ENCODE measurements at regions not wholly inside any gene's neighbourhood (a gene's known extent, or its start where the extent isn't known, plus 50 kb on each side); places are given as distances from the start of the nearest gene placed in this dataset.
"Not testable (repeated sequence)": the region's sequence is repeated elsewhere in the genome, so short reads cannot be mapped to it uniquely, and the experiment has no call there.

DNA sequence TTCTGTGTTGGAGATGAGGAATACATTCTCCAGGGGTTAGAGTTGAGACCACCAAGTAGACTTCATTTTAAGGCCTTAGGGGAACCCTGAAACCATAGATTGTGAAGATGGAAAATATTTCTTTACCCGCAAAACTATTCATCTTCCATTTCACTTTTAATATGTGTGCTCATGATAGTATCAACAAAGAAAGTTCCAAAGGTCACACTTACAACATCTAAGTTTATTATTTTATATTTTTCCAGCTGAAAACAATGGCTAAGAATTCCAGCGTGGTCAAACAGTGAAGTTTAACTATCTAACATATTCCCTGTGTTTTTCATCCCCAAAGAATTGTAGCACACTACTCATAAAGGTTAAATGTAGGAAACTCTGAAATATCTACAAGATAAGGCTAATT, 214.5 kb upstream of the GIMD1 start:
- Histone ChIP-seq H3K4me3 (ENCODE audit: low read length) (no peak overlapping the region), H3K36me3 (ENCODE audit: control insufficient read depth, insufficient read depth, low read length) (no peaks in the 10 kb centered on the region), H3K4me1 (ENCODE audit: control insufficient read depth, insufficient read depth, low read length) (no peaks in the 10 kb centered on the region), H3K27ac (ENCODE audit: low read length) (no peak overlapping the region), H3K9me3 (replicated peaks; ENCODE audit: control insufficient read depth, low read depth, low read length) (no peaks in the 10 kb centered on the region), H3K27me3 (ENCODE audit: control insufficient read depth, insufficient read depth, low read length) (no peaks in the 10 kb centered on the region)
- no CpG with 5 or more reads among the region's 2 CpGs for WGBS (ENCODE audit: insufficient coverage)
- no peak for DNase-seq

- Histone ChIP-seq H3K27ac (ENCODE audit: low read length) (no peak overlapping the region), H3K4me3 (ENCODE audit: low read length) (no peak overlapping the region), H3K36me3 (ENCODE audit: control insufficient read depth, insufficient read depth, low read length) (no peaks in the 10 kb centered on the region), H3K27me3 (ENCODE audit: control insufficient read depth, insufficient read depth, low read length) (no peaks in the 10 kb centered on the region), H3K9me3 (replicated peaks; ENCODE audit: control insufficient read depth, low read depth, low read length) (no peaks in the 10 kb centered on the region), H3K4me1 (ENCODE audit: control insufficient read depth, insufficient read depth, low read length) (no peaks in the 10 kb centered on the region)
- DNase-seq, result peak; percentile 60
These were observed 213.5 kb upstream of the GIMD1 start for GRCh38 chr4:106582103-106582502.

GRCh38 chr4:106579236-106579635, 210.7 kb upstream of the GIMD1 start:
- no peaks in the 10 kb centered on the region for H3K4me1 ChIP-seq (ENCODE audit: control insufficient read depth, insufficient read depth, low read length)
- H3K27ac ChIP-seq (ENCODE audit: low read length), result no peak overlapping the region
- no peaks in the 10 kb centered on the region for H3K27me3 ChIP-seq (ENCODE audit: control insufficient read depth, insufficient read depth, low read length)
- no peak overlapping the region for H3K4me3 ChIP-seq (ENCODE audit: low read length)
- DNase-seq, result peak; percentile 63
- no peaks in the 10 kb centered on the region for H3K9me3 ChIP-seq (replicated peaks; ENCODE audit: control insufficient read depth, low read depth, low read length)
- no peaks in the 10 kb centered on the region for H3K36me3 ChIP-seq (ENCODE audit: control insufficient read depth, insufficient read depth, low read length)

- Histone ChIP-seq H3K36me3 (ENCODE audit: control insufficient read depth, insufficient read depth, low read length) (no peaks in the 10 kb centered on the region), H3K9me3 (replicated peaks; ENCODE audit: control insufficient read depth, low read depth, low read length) (no peaks in the 10 kb centered on the region), H3K4me1 (ENCODE audit: control insufficient read depth, insufficient read depth, low read length) (no peaks in the 10 kb centered on the region), H3K27ac (ENCODE audit: low read length) (peak overlapping the region; percentile 76), H3K4me3 (ENCODE audit: low read length) (no peak overlapping the region), H3K27me3 (ENCODE audit: control insufficient read depth, insufficient read depth, low read length) (no peaks in the 10 kb centered on the region)
- WGBS (ENCODE audit: insufficient coverage), result 13% methylated on average over 1 of the region's 7 CpGs
- DNase-seq, result peak; percentile 97
These were observed 200.8 kb upstream of the GIMD1 start for GRCh38 chr4:106569146-106570031.

DNA sequence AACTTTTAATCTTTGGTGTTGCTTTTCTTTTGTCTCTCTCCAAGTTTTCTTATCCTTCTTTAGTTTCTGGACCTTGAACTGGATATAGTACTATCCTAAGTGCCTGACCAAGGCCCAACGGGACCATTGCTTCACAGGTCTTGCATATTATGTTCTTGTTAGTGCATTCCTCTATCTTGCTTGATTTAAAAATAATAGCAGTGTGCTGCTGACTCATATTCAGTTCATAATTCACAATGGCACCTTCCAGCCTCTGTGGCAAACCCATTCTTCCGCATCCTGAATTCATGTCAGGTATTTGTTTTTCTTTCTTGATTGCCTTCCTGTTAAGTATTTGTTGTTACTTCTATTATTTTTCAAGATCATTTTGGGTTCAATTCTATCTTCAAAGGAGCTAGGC, 197.1 kb upstream of the GIMD1 start:
- no CpG with 5 or more reads among the region's 2 CpGs for WGBS (ENCODE audit: insufficient coverage)
- H3K36me3 ChIP-seq (ENCODE audit: control insufficient read depth, insufficient read depth, low read length), result no peaks in the 10 kb centered on the region
- H3K4me3 ChIP-seq (ENCODE audit: low read length), result no peak overlapping the region
- no peak overlapping the region for H3K27ac ChIP-seq (ENCODE audit: low read length)
- DNase-seq, result peak; percentile 35
- no peaks in the 10 kb centered on the region for H3K9me3 ChIP-seq (replicated peaks; ENCODE audit: control insufficient read depth, low read depth, low read length)
- H3K27me3 ChIP-seq (ENCODE audit: control insufficient read depth, insufficient read depth, low read length), result no peaks in the 10 kb centered on the region
- no peaks in the 10 kb centered on the region for H3K4me1 ChIP-seq (ENCODE audit: control insufficient read depth, insufficient read depth, low read length)

DNA sequence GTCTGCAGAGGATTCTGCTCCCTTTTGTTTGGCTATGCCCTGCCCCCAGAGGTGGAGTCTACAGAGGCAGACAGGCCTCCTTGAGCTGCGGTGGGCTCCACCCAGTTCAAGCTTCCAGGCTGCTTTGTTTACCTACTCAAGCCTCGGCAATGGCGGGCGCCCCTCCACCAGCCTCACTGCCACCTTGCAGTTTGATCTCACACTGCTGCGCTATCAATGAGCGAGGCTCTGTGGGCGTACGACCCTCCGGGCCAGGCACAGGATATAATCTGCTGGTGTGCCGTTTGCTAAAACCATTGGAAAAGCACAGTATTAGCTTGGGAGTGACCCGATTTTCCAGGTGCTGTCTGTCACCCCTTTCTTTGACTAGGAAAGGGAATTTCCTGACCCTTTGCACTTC, 195.1 kb upstream of the GIMD1 start:
- H3K27ac ChIP-seq (ENCODE audit: low read length); H3K27me3 ChIP-seq (ENCODE audit: control insufficient read depth, insufficient read depth, low read length); DNase-seq; H3K36me3 ChIP-seq (ENCODE audit: control insufficient read depth, insufficient read depth, low read length); H3K4me1 ChIP-seq (ENCODE audit: control insufficient read depth, insufficient read depth, low read length); H3K9me3 ChIP-seq (replicated peaks; ENCODE audit: control insufficient read depth, low read depth, low read length); H3K4me3 ChIP-seq (ENCODE audit: low read length): not testable (repeated sequence)
- WGBS (ENCODE audit: insufficient coverage), result 96% methylated on average over 10 of the region's 11 CpGs

GRCh38 chr4:106551724-106552123, 183.1 kb upstream of the GIMD1 start:
- H3K27me3 ChIP-seq (ENCODE audit: control insufficient read depth, insufficient read depth, low read length), result no peaks in the 10 kb centered on the region
- no CpG with 5 or more reads among the region's 2 CpGs for WGBS (ENCODE audit: insufficient coverage)
- H3K27ac ChIP-seq (ENCODE audit: low read length), result no peak overlapping the region
- H3K9me3 ChIP-seq (replicated peaks; ENCODE audit: control insufficient read depth, low read depth, low read length), result no peaks in the 10 kb centered on the region
- no peak overlapping the region for H3K4me3 ChIP-seq (ENCODE audit: low read length)
- no peak for DNase-seq
- H3K4me1 ChIP-seq (ENCODE audit: control insufficient read depth, insufficient read depth, low read length), result no peaks in the 10 kb centered on the region
- no peaks in the 10 kb centered on the region for H3K36me3 ChIP-seq (ENCODE audit: control insufficient read depth, insufficient read depth, low read length)

DNA sequence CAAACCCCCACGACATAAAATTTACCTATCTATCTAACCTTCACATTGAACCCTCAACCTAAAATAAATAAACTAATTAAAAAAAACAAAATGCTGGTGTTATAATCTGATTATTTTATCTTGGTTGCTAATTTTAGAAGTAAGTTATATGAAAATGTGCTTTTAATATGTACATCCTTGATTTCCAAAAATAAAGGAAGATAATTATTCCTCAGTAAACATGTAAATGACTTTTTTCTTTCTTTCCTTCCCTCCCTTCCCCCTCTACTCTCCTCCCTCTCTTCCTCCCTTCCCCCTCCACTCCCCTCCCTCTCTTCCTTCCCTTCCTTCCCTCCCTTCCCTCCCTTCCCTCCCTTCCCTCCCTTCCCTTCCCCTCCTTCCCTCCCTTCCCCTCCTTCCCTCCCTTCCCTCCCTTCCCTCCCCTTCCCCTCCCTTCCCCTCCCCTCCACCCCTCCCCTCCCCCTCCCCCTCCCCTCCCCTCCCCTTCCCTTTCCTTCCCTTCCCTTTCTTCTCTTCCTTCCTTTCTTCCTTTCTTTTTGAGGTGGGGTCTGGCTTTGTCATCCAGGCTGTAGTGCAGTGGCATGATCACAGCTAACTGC, 180.0 kb upstream of the GIMD1 start:
- Histone ChIP-seq H3K27ac (ENCODE audit: low read length) (no peak overlapping the region), H3K9me3 (replicated peaks; ENCODE audit: control insufficient read depth, low read depth, low read length) (no peaks in the 10 kb centered on the region), H3K36me3 (ENCODE audit: control insufficient read depth, insufficient read depth, low read length) (no peaks in the 10 kb centered on the region), H3K27me3 (ENCODE audit: control insufficient read depth, insufficient read depth, low read length) (no peaks in the 10 kb centered on the region), H3K4me1 (ENCODE audit: control insufficient read depth, insufficient read depth, low read length) (no peaks in the 10 kb centered on the region), H3K4me3 (ENCODE audit: low read length) (no peak overlapping the region)
- WGBS (ENCODE audit: insufficient coverage), result no CpG with 5 or more reads among the region's 1 CpG
- no peak for DNase-seq

DNA sequence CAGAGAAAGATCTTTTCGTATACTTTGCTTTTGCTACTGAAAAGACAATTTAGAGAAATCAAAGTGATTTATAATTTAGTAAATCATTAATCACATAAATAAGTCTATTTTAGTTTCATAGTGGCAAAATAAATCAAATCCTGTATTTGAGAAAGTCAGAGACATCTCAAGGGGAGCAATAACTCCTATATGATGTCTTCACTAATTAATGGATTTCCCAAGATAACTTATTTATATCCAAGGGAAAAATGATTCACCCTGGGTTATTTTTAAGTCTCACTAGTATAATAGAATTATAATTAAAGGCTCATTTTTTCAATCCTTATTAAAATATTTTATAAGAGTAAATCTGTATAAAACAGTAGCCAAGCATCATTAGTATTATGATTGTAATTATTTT, 177.8 kb upstream of the GIMD1 start:
- Histone ChIP-seq H3K4me3 (ENCODE audit: low read length) (no peak overlapping the region), H3K36me3 (ENCODE audit: control insufficient read depth, insufficient read depth, low read length) (no peaks in the 10 kb centered on the region), H3K27ac (ENCODE audit: low read length) (no peak overlapping the region), H3K9me3 (replicated peaks; ENCODE audit: control insufficient read depth, low read depth, low read length) (no peaks in the 10 kb centered on the region), H3K4me1 (ENCODE audit: control insufficient read depth, insufficient read depth, low read length) (no peaks in the 10 kb centered on the region), H3K27me3 (ENCODE audit: control insufficient read depth, insufficient read depth, low read length) (no peaks in the 10 kb centered on the region)
- no peak for DNase-seq
- WGBS (ENCODE audit: insufficient coverage), result no CpG with 5 or more reads among the region's 1 CpG

DNA sequence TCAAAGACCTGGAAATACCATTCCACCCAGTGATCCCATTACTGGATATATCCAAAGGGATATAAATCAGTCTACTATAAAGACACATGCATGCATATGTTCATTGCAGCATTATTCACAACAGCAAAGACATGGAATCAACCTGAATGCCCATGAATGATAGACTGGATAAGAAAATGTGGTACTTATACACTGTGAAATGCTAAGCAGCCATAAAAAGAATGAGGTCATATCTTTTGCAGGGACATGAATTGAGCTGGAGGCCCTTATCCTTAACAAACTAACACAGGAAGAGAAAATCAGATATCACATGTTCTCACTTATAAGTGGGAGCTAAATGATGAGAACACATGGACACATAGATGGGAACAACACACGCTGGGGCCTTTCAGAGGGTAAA, 174.0 kb upstream of the GIMD1 start:
- not testable (repeated sequence) for H3K27me3 ChIP-seq (ENCODE audit: control insufficient read depth, insufficient read depth, low read length); H3K36me3 ChIP-seq (ENCODE audit: control insufficient read depth, insufficient read depth, low read length)

More for the DNA sequence above, 174.0 kb upstream of the GIMD1 start:
- not testable (repeated sequence) for H3K9me3 ChIP-seq (replicated peaks; ENCODE audit: control insufficient read depth, low read depth, low read length); H3K27ac ChIP-seq (ENCODE audit: low read length); H3K4me3 ChIP-seq (ENCODE audit: low read length); DNase-seq; H3K4me1 ChIP-seq (ENCODE audit: control insufficient read depth, insufficient read depth, low read length)
- no CpG with 5 or more reads among the region's 1 CpG for WGBS (ENCODE audit: insufficient coverage)
